BJ (cell line): ENCODE measurements at regions not wholly inside any gene's neighbourhood (a gene's known extent, or its start where the extent isn't known, plus 50 kb on each side); places are given as distances from the start of the nearest gene placed in this dataset.

Experiments
- CTCF ChIA-PET: fragments of 350-600 bp; formaldehyde crosslinking; extraction: SDS; loops from one replicate; lab custom pipeline; 2021; ENCODE audit warnings: antibody characterized with exemption, inconsistent platforms; lab: Yijun Ruan, JAX
- POLR2A ChIA-PET: fragments of 300-600 bp; sonication (Branson Sonifier 250); formaldehyde crosslinking; extraction: SDS; loops from one replicate; lab custom pipeline; 2021; ENCODE audit warnings: antibody characterized with exemption; lab: Charles Lee
- DNase-seq: peaks from one replicate; pipeline ENCODE4 v3.0.0-alpha.2; 2011; ENCODE audit warnings: low read depth
- H3K27me3 ChIP-seq: 2 replicates; pipeline ENCODE4 v1.6.0; 2011; ENCODE audit warnings: low read length; ENCODE audit not compliant: control insufficient read depth, insufficient read depth
- H3K36me3 ChIP-seq: 2 replicates; pipeline ENCODE4 v1.5.1; 2011; ENCODE audit warnings: low read length; ENCODE audit not compliant: control insufficient read depth, insufficient read depth
- H3K4me3 ChIP-seq: 2 replicates; pipeline ENCODE4 v1.5.1; 2011; ENCODE audit warnings: low read depth, mild to moderate bottlenecking, control low read depth, low read length
- CTCF ChIP-seq: IDR thresholded peaks from 2 replicates; pipeline ENCODE4 v1.5.1; 2011; ENCODE audit warnings: low read depth, mild to moderate bottlenecking, control low read depth, inconsistent platforms, low read length, moderate library complexity; ENCODE audit not compliant: insufficient read depth

GRCh38 chr10:8950978-8951377 is 896.5 kb downstream of the GATA3 start:
- TF ChIP-seq CTCF = no peak
- DNase-seq = no peak
- POLR2A ChIA-PET = no interaction called here
- Histone ChIP-seq H3K27me3 (no peaks in the 10 kb centered on the region), H3K4me3 (no peak overlapping the region), H3K36me3 (no peaks in the 10 kb centered on the region)
- CTCF ChIA-PET = no interaction called here

DNA sequence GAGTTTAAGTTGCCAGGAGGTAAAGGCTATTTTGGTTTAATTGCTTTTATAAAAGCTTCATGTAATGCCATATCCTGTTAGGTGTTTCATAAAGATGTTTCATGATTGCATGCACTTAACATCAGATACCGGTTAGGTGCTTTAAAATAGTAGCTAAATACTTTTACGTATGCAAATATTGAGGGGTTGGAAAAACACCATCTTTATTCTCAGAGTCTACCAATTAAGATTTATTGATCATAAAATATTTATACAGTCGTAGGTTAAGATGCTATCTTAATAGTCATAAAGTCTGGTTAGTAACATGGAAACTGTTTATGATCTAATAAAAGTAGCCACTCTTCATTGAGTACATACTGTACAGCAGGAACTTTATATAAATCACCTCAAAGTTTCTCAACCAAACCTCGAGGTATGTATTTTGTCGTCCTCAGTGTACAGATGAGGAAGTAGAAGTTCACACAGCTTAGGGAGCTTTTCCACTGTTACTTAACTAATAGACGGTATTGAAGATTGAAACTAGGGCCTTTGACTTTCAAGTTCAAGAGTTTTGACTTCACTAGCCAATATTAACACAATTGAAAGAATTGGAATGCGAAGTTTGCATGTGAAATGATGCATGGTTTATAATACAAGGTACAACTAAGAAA is 897.1 kb downstream of the GATA3 start:
- POLR2A ChIA-PET = no interaction called here
- TF ChIP-seq CTCF = no peak

GRCh38 chr10:8956400-8956799 is 901.9 kb downstream of the GATA3 start:
- ChIA-PET POLR2A (no interaction called here), CTCF (no interaction called here)
- H3K4me3 ChIP-seq = no peak overlapping the region
- no peaks in the 10 kb centered on the region for H3K27me3 ChIP-seq
- DNase-seq = no peak
- no peak for TF ChIP-seq CTCF
- no peaks in the 10 kb centered on the region for H3K36me3 ChIP-seq

More for the DNA sequence above, 897.1 kb downstream of the GATA3 start:
- DNase-seq = no peak
- no peaks in the 10 kb centered on the region for H3K36me3 ChIP-seq
- no peaks in the 10 kb centered on the region for H3K27me3 ChIP-seq
- H3K4me3 ChIP-seq = no peak overlapping the region
- CTCF ChIA-PET = no interaction called here

GRCh38 chr10:8962249-8962648 is 907.8 kb downstream of the GATA3 start:
- Histone ChIP-seq H3K4me3 (no peak overlapping the region), H3K36me3 (no peaks in the 10 kb centered on the region), H3K27me3 (no peaks in the 10 kb centered on the region)
- CTCF ChIA-PET = no interaction called here
- no peak for TF ChIP-seq CTCF
- POLR2A ChIA-PET = no interaction called here
- DNase-seq = no peak

DNA sequence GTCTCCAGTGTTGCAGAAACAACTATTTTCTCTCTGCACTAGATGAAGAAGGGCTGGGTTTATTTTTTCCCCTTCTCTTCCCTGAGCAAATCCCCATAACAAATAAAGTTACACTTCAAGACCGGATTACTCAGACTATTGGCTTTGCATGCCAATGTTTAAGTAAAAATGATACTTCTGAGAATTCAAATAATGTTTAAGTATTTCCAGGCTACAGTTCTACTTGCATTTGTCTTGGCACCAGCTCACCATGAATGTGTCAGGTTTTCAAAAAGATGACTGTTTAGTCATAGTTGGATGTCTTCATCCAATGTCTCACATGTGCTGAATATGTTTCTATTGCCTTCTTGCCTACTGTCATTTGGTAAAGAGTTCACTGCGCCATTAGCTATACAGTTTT is 912.6 kb downstream of the GATA3 start:
- no peak for DNase-seq
- POLR2A ChIA-PET = no interaction called here
- no peaks in the 10 kb centered on the region for H3K36me3 ChIP-seq
- TF ChIP-seq CTCF = no peak
- CTCF ChIA-PET = no interaction called here
- H3K27me3 ChIP-seq = no peaks in the 10 kb centered on the region
- H3K4me3 ChIP-seq = no peak overlapping the region
